Trophoblast cell (in vitro differentiated cells and primary cell): ENCODE measurements at regions not wholly inside any gene's neighbourhood (a gene's known extent, or its start where the extent isn't known, plus 50 kb on each side); places are given as distances from the start of the nearest gene placed in this dataset.

Experiments
- DNase-seq, 2 donors: peaks; one replicate each; pipeline ENCODE4 v3.0.0-alpha.2; 2016
- H2AFZ ChIP-seq: 2 replicates; pipeline ENCODE4 v1.6.1; 2013; ENCODE audit warnings: low read length, moderate library complexity, mild to moderate bottlenecking; ENCODE audit not compliant: insufficient read depth, poor library complexity
- H2AK5ac ChIP-seq: 2 replicates; pipeline ENCODE4 v1.6.1; 2013; ENCODE audit warnings: mild to moderate bottlenecking, low read length
- H2BK120ac ChIP-seq: 2 replicates; pipeline ENCODE4 v1.6.1; 2013; ENCODE audit warnings: low read length, mild to moderate bottlenecking, moderate library complexity; ENCODE audit not compliant: insufficient read depth, poor library complexity
- H2BK12ac ChIP-seq: 2 replicates; pipeline ENCODE4 v1.6.1; 2013; ENCODE audit warnings: mild to moderate bottlenecking, low read length, moderate library complexity
- H2BK5ac ChIP-seq: 2 replicates; pipeline ENCODE4 v1.6.1; 2013; ENCODE audit warnings: low read length, low read depth, moderate library complexity, mild to moderate bottlenecking; ENCODE audit not compliant: poor library complexity
- H3K14ac ChIP-seq: 2 replicates; pipeline ENCODE4 v1.6.1; 2013; ENCODE audit warnings: mild to moderate bottlenecking, low read length
- H3K18ac ChIP-seq: 2 replicates; pipeline ENCODE4 v1.6.1; 2013; ENCODE audit warnings: mild to moderate bottlenecking, low read length
- H3K23ac ChIP-seq: 2 replicates; pipeline ENCODE4 v1.6.1; 2013; ENCODE audit warnings: low read length
- H3K27ac ChIP-seq: 2 replicates; pipeline ENCODE4 v1.5.1; 2013; ENCODE audit warnings: low read depth, mild to moderate bottlenecking, inconsistent platforms, low read length, moderate library complexity
- H3K27me3 ChIP-seq: 2 replicates; pipeline ENCODE4 v1.6.1; 2013; ENCODE audit warnings: inconsistent platforms, mild to moderate bottlenecking, low read length, moderate library complexity; ENCODE audit not compliant: insufficient read depth
- H3K36me3 ChIP-seq, 2 experiments: 1 replicate in 1 of 2; 2 replicates in 1 of 2; pipeline ENCODE4 v1.6.1; 2013; ENCODE audit warnings: low read length in 2 of 2, mild to moderate bottlenecking in 2 of 2, moderate library complexity in 1 of 2; ENCODE audit not compliant: insufficient read depth in 2 of 2, control insufficient read depth in 1 of 2
- H3K4ac ChIP-seq: 2 replicates; pipeline ENCODE4 v1.6.1; 2013; ENCODE audit warnings: low read depth, mild to moderate bottlenecking, low read length, moderate library complexity
- H3K4me1 ChIP-seq, 2 experiments: 1 replicate in 1 of 2; 2 replicates in 1 of 2; pipeline ENCODE4 v1.6.1; 2013; ENCODE audit warnings: low read length in 2 of 2, mild to moderate bottlenecking in 2 of 2, moderate library complexity in 1 of 2; ENCODE audit not compliant: insufficient read depth in 2 of 2, control insufficient read depth in 1 of 2
- H3K4me2 ChIP-seq: 2 replicates; pipeline ENCODE4 v1.6.1; 2013; ENCODE audit warnings: inconsistent platforms, mild to moderate bottlenecking, low read length, moderate library complexity
- H3K4me3 ChIP-seq: 2 replicates; pipeline ENCODE4 v1.5.1; 2013; ENCODE audit warnings: mild to moderate bottlenecking, low read depth, low read length, inconsistent platforms
- H3K79me1 ChIP-seq: one replicate; pipeline ENCODE4 v1.6.1; 2013; ENCODE audit warnings: low read length
- H3K79me2 ChIP-seq: 2 replicates; pipeline ENCODE4 v1.6.1; 2013; ENCODE audit warnings: low read length, mild to moderate bottlenecking; ENCODE audit not compliant: control insufficient read depth, insufficient read depth, poor library complexity
- H3K9ac ChIP-seq: 2 replicates; pipeline ENCODE4 v1.6.1; 2013; ENCODE audit warnings: mild to moderate bottlenecking, low read length
- H3K9me3 ChIP-seq: 2 replicates; pipeline ENCODE4 v1.6.1; 2013; ENCODE audit warnings: low read depth, mild to moderate bottlenecking, control low read depth, inconsistent platforms, low read length; ENCODE audit not compliant: insufficient read depth
- H4K12ac ChIP-seq: 2 replicates; pipeline ENCODE4 v1.6.1; 2013; ENCODE audit warnings: low read depth, mild to moderate bottlenecking, low read length, moderate library complexity
- H4K8ac ChIP-seq: 2 replicates; pipeline ENCODE4 v1.6.1; 2013; ENCODE audit warnings: low read depth, mild to moderate bottlenecking, low read length, moderate library complexity
- H4K91ac ChIP-seq: one replicate; pipeline ENCODE4 v1.6.1; 2013; ENCODE audit warnings: low read depth, mild to moderate bottlenecking, low read length, moderate library complexity
- WGBS: extraction: QIAGEN DNeasy Blood & Tissue Kit; methylation state at CpG from one replicate; pipeline ENCODE4 v1.1.7; 2013; ENCODE audit warnings: missing lambda C conversion rate; ENCODE audit not compliant: insufficient read length, insufficient coverage; ENCODE audit errors: extremely low coverage; 5-methylcytosine and 5-hydroxymethylcytosine counted together

DNA sequence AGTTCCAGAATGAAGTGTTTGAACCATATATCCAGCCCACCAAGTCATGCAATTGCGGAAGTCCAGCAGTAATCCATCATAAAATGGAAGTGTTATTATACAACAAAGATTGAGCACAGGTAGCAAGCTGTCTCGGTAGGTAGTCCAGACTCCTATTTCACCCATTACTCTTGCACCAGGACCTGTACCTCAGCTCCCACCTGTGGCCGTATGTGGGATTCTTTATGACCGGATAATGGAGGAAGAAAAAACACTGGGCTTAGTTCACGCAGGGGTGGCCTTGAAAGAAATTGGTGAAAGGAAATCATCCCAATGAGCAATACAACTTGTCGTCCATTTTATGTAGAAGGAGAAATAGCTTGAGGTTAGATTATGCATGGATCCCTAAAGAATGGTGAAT, 216.3 kb downstream of the ESM1 start:
- Histone ChIP-seq H2BK120ac (no peak overlapping the region), H3K4me1 (peaks cover 2 to 8% of the 10 kb centered on the region in 2 experiments), H2AK5ac (no peak overlapping the region), H3K23ac (no peak overlapping the region), H3K79me2 (no peaks in the 10 kb centered on the region), H4K12ac (no peak overlapping the region), H3K79me1 (no peaks in the 10 kb centered on the region), H3K4ac (no peak overlapping the region), H3K36me3 (no peaks in the 10 kb centered on the region), H4K91ac (no peak overlapping the region), H2BK12ac (no peak overlapping the region), H3K27ac (no peak overlapping the region), H4K8ac (no peak overlapping the region), H3K9me3 (no peaks in the 10 kb centered on the region), H3K4me2 (no peak overlapping the region), H3K27me3 (no peaks in the 10 kb centered on the region), H3K18ac (no peak overlapping the region), H3K4me3 (no peak overlapping the region), H3K9ac (no peak overlapping the region), H3K14ac (no peak overlapping the region), H2AFZ (no peak overlapping the region), H2BK5ac (no peak overlapping the region)
- no peak for DNase-seq
- WGBS = no CpG with 5 or more reads among the region's 6 CpGs

DNA sequence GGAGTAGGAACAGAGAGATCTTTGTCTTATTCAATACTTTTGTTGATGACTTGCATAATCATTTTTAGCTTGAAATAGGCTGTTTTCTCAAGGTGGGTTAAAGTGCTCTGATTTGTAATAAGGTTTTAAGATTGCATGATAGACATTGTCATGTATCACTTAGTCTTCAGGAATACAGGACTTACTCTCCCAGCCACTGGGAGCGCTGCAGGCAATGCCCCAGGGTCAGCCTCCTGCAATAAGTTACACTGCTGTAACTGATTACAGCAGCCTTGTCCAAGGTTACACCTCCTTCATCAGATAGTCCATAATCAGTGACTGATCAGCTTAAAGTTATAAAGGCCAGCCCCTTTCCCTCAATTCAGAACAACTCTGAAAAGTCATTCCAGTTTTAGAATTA, 218.6 kb downstream of the ESM1 start:
- H3K27me3 ChIP-seq = no peaks in the 10 kb centered on the region
- H3K27ac ChIP-seq = no peak overlapping the region
- no peak overlapping the region for H3K4ac ChIP-seq

DNA sequence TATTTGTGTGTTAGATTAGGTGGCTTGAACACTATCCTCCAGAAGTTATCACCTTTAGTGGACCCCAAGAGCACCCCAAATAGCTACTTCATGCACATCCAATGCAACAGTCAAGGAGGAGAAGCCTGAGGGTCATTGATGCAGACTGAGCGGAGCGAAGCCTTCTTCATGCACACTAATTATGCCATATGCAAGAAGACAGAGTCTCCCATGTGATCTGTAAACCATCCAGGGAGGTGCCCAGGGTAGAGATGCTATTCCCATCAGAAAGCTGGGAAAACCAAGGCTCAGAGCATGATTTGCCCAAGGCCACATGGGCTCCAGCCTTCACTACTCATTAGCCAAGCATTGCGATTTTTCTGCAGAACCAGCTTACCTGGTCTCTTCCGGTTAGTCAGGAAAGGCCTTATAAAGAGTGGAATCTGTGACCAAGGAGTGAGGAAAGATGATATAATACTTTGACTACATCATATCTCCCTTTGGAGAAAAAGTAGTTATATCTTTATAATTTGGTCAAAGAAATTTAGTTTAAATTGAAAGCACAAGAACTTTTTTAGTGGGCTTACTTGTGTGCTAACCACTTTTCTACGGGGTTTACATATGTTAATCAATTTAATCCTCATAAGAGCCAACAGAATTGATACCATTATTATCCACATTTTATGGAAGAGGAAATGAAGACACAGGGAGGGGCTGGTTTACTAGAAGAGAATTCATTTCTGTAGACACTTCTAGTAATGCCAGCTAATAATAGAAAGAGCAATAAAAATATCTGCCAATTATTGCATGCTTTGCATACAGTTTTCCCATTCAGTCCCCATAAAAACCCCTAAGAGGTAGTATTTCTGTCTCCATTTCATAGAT, 220.0 kb downstream of the ESM1 start:
- Histone ChIP-seq H2BK12ac (no peak overlapping the region), H3K18ac (no peak overlapping the region), H3K9ac (no peak overlapping the region), H3K23ac (no peak overlapping the region), H2BK120ac (no peak overlapping the region), H3K14ac (no peak overlapping the region), H3K4me1 (peaks cover 2 to 8% of the 10 kb centered on the region in 2 experiments), H3K79me1 (no peaks in the 10 kb centered on the region), H3K27ac (no peak overlapping the region), H2BK5ac (no peak overlapping the region), H4K91ac (no peak overlapping the region), H3K9me3 (no peaks in the 10 kb centered on the region), H2AFZ (no peak overlapping the region), H2AK5ac (no peak overlapping the region), H3K4me2 (no peak overlapping the region), H3K27me3 (no peaks in the 10 kb centered on the region), H4K8ac (no peak overlapping the region), H3K4me3 (no peak overlapping the region), H3K79me2 (no peaks in the 10 kb centered on the region), H3K4ac (no peak overlapping the region), H3K36me3 (no peaks in the 10 kb centered on the region), H4K12ac (no peak overlapping the region)
- DNase-seq = peak; percentile 29 to 76
- WGBS = no CpG with 5 or more reads among the region's 5 CpGs

More for the DNA sequence above, 218.6 kb downstream of the ESM1 start:
- H3K4me1 ChIP-seq = peaks cover 2 to 8% of the 10 kb centered on the region in 2 experiments
- no peak overlapping the region for H3K18ac ChIP-seq
- no peaks in the 10 kb centered on the region for H3K36me3 ChIP-seq
- H2BK12ac ChIP-seq = no peak overlapping the region
- no CpG with 5 or more reads among the region's 1 CpG for WGBS
- no peaks in the 10 kb centered on the region for H3K79me2 ChIP-seq
- no peak overlapping the region for H3K4me3 ChIP-seq
- no peak overlapping the region for H2BK5ac ChIP-seq
- no peak overlapping the region for H4K91ac ChIP-seq
- DNase-seq = peak in 1 of 2 donors; percentile 23
- H3K79me1 ChIP-seq = no peaks in the 10 kb centered on the region
- H3K9ac ChIP-seq = no peak overlapping the region
- H2AK5ac ChIP-seq = no peak overlapping the region
- no peak overlapping the region for H3K14ac ChIP-seq
- H3K9me3 ChIP-seq = no peaks in the 10 kb centered on the region
- H2BK120ac ChIP-seq = no peak overlapping the region
- no peak overlapping the region for H3K4me2 ChIP-seq
- no peak overlapping the region for H2AFZ ChIP-seq
- H4K12ac ChIP-seq = no peak overlapping the region
- H3K23ac ChIP-seq = no peak overlapping the region
- H4K8ac ChIP-seq = no peak overlapping the region

DNA sequence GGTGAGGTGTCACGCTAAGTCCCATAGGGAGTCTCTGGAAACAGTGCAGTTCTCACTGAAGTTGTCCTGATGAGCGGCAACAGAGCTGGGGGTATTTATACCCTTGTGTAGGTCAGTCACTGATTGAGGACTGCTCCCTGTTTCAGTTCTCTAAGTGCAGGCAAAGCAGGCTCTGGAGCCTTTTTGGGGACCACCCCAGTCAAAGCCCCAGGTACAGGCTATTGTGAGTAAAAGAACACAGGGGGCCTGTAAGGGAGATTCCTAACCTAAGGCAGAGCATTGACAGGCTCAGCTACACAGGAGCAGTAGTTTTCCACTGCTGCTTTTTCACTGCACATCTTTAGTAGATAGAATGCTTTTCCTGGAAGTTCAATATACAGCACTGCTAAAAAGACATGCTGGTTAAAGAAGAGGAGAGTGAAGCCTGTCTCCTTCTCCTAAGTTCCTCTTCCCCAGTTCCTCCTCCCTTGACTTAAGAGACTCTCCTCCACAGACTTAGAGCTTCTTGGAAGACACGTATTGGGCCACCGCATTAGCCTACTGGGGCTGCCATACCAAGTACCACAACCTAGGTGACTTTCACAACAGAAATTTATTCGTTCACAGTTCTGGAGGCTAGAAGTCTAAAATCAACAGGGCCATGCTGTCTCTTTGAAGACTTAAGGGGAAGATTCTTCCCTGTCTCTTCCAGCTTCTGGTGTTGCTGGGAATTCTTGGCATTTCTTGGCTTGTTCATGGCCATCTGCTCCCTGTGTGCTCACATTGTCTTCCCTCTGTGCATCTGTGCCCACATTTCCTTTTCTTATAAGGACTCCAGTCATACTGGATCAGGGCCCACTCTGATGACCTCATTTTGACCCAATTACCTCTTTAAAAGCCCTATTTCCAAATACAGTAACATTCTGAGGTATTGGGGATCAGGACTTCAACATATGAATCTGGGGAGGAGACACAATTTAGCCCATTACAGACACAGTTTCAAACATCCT, 221.0 kb downstream of the ESM1 start:
- H2BK12ac ChIP-seq = no peak overlapping the region
- H3K4me2 ChIP-seq = no peak overlapping the region
- H3K9me3 ChIP-seq = no peaks in the 10 kb centered on the region
- H4K12ac ChIP-seq = no peak overlapping the region
- peaks cover 2 to 6% of the 10 kb centered on the region in 2 experiments for H3K4me1 ChIP-seq
- no peak overlapping the region for H3K9ac ChIP-seq
- no peak overlapping the region for H3K4me3 ChIP-seq
- H3K27me3 ChIP-seq = no peaks in the 10 kb centered on the region
- WGBS = no CpG with 5 or more reads among the region's 5 CpGs
- H4K91ac ChIP-seq = no peak overlapping the region
- no peak overlapping the region for H3K27ac ChIP-seq
- no peak overlapping the region for H3K14ac ChIP-seq
- no peak overlapping the region for H2AK5ac ChIP-seq
- no peak overlapping the region for H2BK5ac ChIP-seq
- H3K79me2 ChIP-seq = no peaks in the 10 kb centered on the region
- no peaks in the 10 kb centered on the region for H3K79me1 ChIP-seq
- H3K36me3 ChIP-seq = no peaks in the 10 kb centered on the region
- no peak overlapping the region for H3K23ac ChIP-seq
- H3K4ac ChIP-seq = no peak overlapping the region
- H3K18ac ChIP-seq = no peak overlapping the region
- no peak overlapping the region for H2BK120ac ChIP-seq
- no peak overlapping the region for H2AFZ ChIP-seq
- DNase-seq = peak in 1 of 2 donors; percentile 18
- no peak overlapping the region for H4K8ac ChIP-seq
